Liver (tissue), 8 donors: ENCODE measurements at regions not wholly inside any gene's neighbourhood (a gene's known extent, or its start where the extent isn't known, plus 50 kb on each side); places are given as distances from the start of the nearest gene placed in this dataset.
A peak's percentile ranks its signal among the peaks of the same experiment; 100 is the strongest.

ENCODE experiments used
- DNase-seq: peaks from one replicate; pipeline ENCODE4 v3.0.0-alpha.2; 2017; ENCODE audit warnings: low spot score
- H3K27ac ChIP-seq, 2 donors: one replicate each; pipeline ENCODE4 v1.7.0; 2013; ENCODE audit warnings: inconsistent platforms in 2 of 2, low read length in 2 of 2, control low read depth in 1 of 2, low read depth in 1 of 2, mild to moderate bottlenecking in 1 of 2
- H3K27me3 ChIP-seq, 4 donors: one replicate each; pipeline versions ENCODE4 v1.6.1 to v1.7.0; 2013; ENCODE audit warnings: low read length in 3 of 4, inconsistent platforms in 1 of 4, mild to moderate bottlenecking in 1 of 4, moderate library complexity in 1 of 4; ENCODE audit not compliant: control insufficient read depth in 4 of 4, insufficient read depth in 4 of 4
- H3K36me3 ChIP-seq, 4 donors: one replicate each; pipeline versions ENCODE4 v1.6.1 to v1.7.0; 2013; ENCODE audit warnings: low read length in 3 of 4, mild to moderate bottlenecking in 3 of 4, low read depth in 1 of 4, moderate library complexity in 1 of 4; ENCODE audit not compliant: control insufficient read depth in 4 of 4, insufficient read depth in 3 of 4
- H3K4me1 ChIP-seq, 4 donors: one replicate each; pipeline versions ENCODE4 v1.6.1 to v1.7.0; 2013; ENCODE audit warnings: low read length in 3 of 4, mild to moderate bottlenecking in 3 of 4, moderate library complexity in 1 of 4; ENCODE audit not compliant: control insufficient read depth in 4 of 4, insufficient read depth in 4 of 4
- H3K4me3 ChIP-seq, 3 donors: one replicate each; pipeline versions ENCODE4 v1.6.1 to v1.7.0; 2013; ENCODE audit warnings: low read length in 3 of 3, control low read depth in 1 of 3, low read depth in 1 of 3, mild to moderate bottlenecking in 1 of 3
- H3K9ac ChIP-seq, 2 donors: one replicate each; pipeline ENCODE4 v1.7.0; 2013; ENCODE audit warnings: low read length in 2 of 2, mild to moderate bottlenecking in 2 of 2, moderate library complexity in 2 of 2, control low read depth in 1 of 2, low read depth in 1 of 2
- H3K9me3 ChIP-seq, 4 donors: one replicate each; pipeline versions ENCODE4 v1.6.1 to v1.7.0; 2013; ENCODE audit warnings: low read length in 3 of 4; ENCODE audit not compliant: control insufficient read depth in 4 of 4
- CTCF ChIP-seq: fragments of 150-350 bp; IDR thresholded peaks from 2 replicates; pipeline ENCODE4 v1.5.1; 2017; ENCODE audit warnings: improper control_type of control experiment, low read depth, low read length; ENCODE audit not compliant: missing input control
- EGR1 ChIP-seq, 2 donors: IDR thresholded peaks; 2 replicates each; pipeline ENCODE4 v1.6.1; 2016 to 2018; ENCODE audit warnings: antibody characterized with exemption in 2 of 2, low read depth in 2 of 2
- FOXA1 ChIP-seq: IDR thresholded peaks from 2 replicates; pipeline ENCODE4 v1.6.1; 2016; ENCODE audit warnings: antibody characterized with exemption
- FOXA2 ChIP-seq: IDR thresholded peaks from 2 replicates; pipeline ENCODE4 v1.6.1; 2016; ENCODE audit warnings: antibody characterized with exemption
- GABPA ChIP-seq, 2 donors: IDR thresholded peaks in 1 of 2; conservative IDR thresholded peaks in 1 of 2; 2 replicates each; pipeline ENCODE4 v1.6.1; 2016; ENCODE audit warnings: antibody characterized with exemption in 2 of 2, mild to moderate bottlenecking in 1 of 2, moderate library complexity in 1 of 2
- HNF4A ChIP-seq, 2 donors: conservative IDR thresholded peaks; 2 replicates each; pipeline ENCODE4 v1.6.1; 2016; ENCODE audit warnings: antibody characterized with exemption in 2 of 2, mild to moderate bottlenecking in 2 of 2
- HNF4G ChIP-seq: IDR thresholded peaks from 2 replicates; pipeline ENCODE4 v1.6.1; 2016; ENCODE audit warnings: antibody characterized with exemption
- JUND ChIP-seq, 2 donors: IDR thresholded peaks; 2 replicates each; pipeline ENCODE4 v1.6.1; 2016; ENCODE audit warnings: antibody characterized with exemption in 2 of 2
- MAX ChIP-seq: IDR thresholded peaks from 2 replicates; pipeline ENCODE4 v1.6.1; 2016; ENCODE audit warnings: antibody characterized with exemption
- NR2F2 ChIP-seq: IDR thresholded peaks from 2 replicates; pipeline ENCODE4 v1.6.1; 2016; ENCODE audit warnings: antibody characterized with exemption
- RAD21 ChIP-seq, 2 donors: IDR thresholded peaks; 2 replicates each; pipeline ENCODE4 v1.6.1; 2016; ENCODE audit warnings: antibody characterized with exemption in 2 of 2, mild to moderate bottlenecking in 2 of 2
- SP1 ChIP-seq: IDR thresholded peaks from 2 replicates; pipeline ENCODE4 v1.6.1; 2018; ENCODE audit warnings: antibody characterized with exemption, mild to moderate bottlenecking
- TAF1 ChIP-seq: conservative IDR thresholded peaks from 2 replicates; pipeline ENCODE4 v1.6.1; 2016; ENCODE audit warnings: antibody characterized with exemption, mild to moderate bottlenecking
- WGBS: extraction: QIAGEN DNeasy Blood & Tissue Kit; methylation state at CpG from one replicate; pipeline ENCODE4 v1.1.7; 2013; 5-methylcytosine and 5-hydroxymethylcytosine counted together
- TF ChIP-seq, protein P1 (sequence below): IDR thresholded peaks from 2 replicates; pipeline ENCODE4 v1.6.1; 2016; ENCODE audit warnings: antibody characterized with exemption
- TF ChIP-seq, protein P2 (sequence below): IDR thresholded peaks from 2 replicates; pipeline ENCODE4 v1.6.1; 2016; ENCODE audit warnings: antibody characterized with exemption, mild to moderate bottlenecking
- TF ChIP-seq, protein P3 (sequence below): IDR thresholded peaks from 2 replicates; pipeline ENCODE4 v1.6.1; 2016; ENCODE audit warnings: antibody characterized with exemption
- donor health status: healthy.
- donor health status: healthy.
- donor health status: healthy.
- donor health status: healthy.
- donor health status: healthy.

- TF ChIP-seq RAD21 (IDR thresholded peaks at IDR 0.05), result no peak
- TF ChIP-seq JUND (IDR thresholded peaks at IDR 0.05), result no peak
- TF ChIP-seq, protein P1, sequence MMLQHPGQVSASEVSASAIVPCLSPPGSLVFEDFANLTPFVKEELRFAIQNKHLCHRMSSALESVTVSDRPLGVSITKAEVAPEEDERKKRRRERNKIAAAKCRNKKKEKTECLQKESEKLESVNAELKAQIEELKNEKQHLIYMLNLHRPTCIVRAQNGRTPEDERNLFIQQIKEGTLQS, result no peak
- no peak for TF ChIP-seq NR2F2
- TF ChIP-seq EGR1 (IDR thresholded peaks at IDR 0.05; ENCODE audit: low read depth in 2 of 2), result no peak
- TF ChIP-seq, protein P2, sequence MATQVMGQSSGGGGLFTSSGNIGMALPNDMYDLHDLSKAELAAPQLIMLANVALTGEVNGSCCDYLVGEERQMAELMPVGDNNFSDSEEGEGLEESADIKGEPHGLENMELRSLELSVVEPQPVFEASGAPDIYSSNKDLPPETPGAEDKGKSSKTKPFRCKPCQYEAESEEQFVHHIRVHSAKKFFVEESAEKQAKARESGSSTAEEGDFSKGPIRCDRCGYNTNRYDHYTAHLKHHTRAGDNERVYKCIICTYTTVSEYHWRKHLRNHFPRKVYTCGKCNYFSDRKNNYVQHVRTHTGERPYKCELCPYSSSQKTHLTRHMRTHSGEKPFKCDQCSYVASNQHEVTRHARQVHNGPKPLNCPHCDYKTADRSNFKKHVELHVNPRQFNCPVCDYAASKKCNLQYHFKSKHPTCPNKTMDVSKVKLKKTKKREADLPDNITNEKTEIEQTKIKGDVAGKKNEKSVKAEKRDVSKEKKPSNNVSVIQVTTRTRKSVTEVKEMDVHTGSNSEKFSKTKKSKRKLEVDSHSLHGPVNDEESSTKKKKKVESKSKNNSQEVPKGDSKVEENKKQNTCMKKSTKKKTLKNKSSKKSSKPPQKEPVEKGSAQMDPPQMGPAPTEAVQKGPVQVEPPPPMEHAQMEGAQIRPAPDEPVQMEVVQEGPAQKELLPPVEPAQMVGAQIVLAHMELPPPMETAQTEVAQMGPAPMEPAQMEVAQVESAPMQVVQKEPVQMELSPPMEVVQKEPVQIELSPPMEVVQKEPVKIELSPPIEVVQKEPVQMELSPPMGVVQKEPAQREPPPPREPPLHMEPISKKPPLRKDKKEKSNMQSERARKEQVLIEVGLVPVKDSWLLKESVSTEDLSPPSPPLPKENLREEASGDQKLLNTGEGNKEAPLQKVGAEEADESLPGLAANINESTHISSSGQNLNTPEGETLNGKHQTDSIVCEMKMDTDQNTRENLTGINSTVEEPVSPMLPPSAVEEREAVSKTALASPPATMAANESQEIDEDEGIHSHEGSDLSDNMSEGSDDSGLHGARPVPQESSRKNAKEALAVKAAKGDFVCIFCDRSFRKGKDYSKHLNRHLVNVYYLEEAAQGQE, result no peak
- no peak for TF ChIP-seq FOXA2
- no peak for TF ChIP-seq GABPA (IDR thresholded peaks at IDR 0.05 in 1 of 2, conservative IDR thresholded peaks at IDR 0.05 in 1 of 2)
- no peak for TF ChIP-seq MAX
- no peak for TF ChIP-seq CTCF
- no peak for TF ChIP-seq HNF4G
- TF ChIP-seq TAF1, result no peak
- TF ChIP-seq, protein P3, sequence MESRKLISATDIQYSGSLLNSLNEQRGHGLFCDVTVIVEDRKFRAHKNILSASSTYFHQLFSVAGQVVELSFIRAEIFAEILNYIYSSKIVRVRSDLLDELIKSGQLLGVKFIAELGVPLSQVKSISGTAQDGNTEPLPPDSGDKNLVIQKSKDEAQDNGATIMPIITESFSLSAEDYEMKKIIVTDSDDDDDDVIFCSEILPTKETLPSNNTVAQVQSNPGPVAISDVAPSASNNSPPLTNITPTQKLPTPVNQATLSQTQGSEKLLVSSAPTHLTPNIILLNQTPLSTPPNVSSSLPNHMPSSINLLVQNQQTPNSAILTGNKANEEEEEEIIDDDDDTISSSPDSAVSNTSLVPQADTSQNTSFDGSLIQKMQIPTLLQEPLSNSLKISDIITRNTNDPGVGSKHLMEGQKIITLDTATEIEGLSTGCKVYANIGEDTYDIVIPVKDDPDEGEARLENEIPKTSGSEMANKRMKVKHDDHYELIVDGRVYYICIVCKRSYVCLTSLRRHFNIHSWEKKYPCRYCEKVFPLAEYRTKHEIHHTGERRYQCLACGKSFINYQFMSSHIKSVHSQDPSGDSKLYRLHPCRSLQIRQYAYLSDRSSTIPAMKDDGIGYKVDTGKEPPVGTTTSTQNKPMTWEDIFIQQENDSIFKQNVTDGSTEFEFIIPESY, result no peak
- no peak for TF ChIP-seq SP1
- no peak for TF ChIP-seq HNF4A (conservative IDR thresholded peaks at IDR 0.05)
- no peak for TF ChIP-seq FOXA1
- H3K36me3 ChIP-seq, result no peaks in the 10 kb centered on the region
- H3K27me3 ChIP-seq, result no peaks in the 10 kb centered on the region
- H3K9me3 ChIP-seq, result no peaks in the 10 kb centered on the region
- WGBS, result 85% methylated on average over 3 of the region's 3 CpGs
- H3K4me3 ChIP-seq, result no peak overlapping the region
- H3K27ac ChIP-seq, result peak overlapping the region; percentile 14 to 40
- peaks cover 5 to 23% (median 13%) of the 10 kb centered on the region in 4 donors for H3K4me1 ChIP-seq
- no peak overlapping the region for H3K9ac ChIP-seq
- no peak for DNase-seq
Measured at GRCh38 chr5:110965773-110966581, 105.5 kb upstream of the TSLP start.
